Tibial nerve (tissue), 4 donors: ENCODE measurements at regions not wholly inside any gene's neighbourhood (a gene's known extent, or its start where the extent isn't known, plus 50 kb on each side); places are given as distances from the start of the nearest gene placed in this dataset.

Experiments used
- DNase-seq, 2 donors: peaks; one replicate each; pipeline ENCODE4 v3.0.0-alpha.2; 2019; ENCODE audit warnings: low spot score in 2 of 2
- H3K27ac ChIP-seq, 4 donors: fragments of 200-600 bp; sonication (generic) in 3 of 4; one replicate each; pipeline ENCODE4 v1.5.1; 2017 to 2019; ENCODE audit warnings: mild to moderate bottlenecking in 1 of 4
- H3K27me3 ChIP-seq, 2 donors: fragments of 200-600 bp; sonication (generic) in 1 of 2; one replicate each; pipeline versions ENCODE4 v1.5.1 to v1.6.0; 2017 to 2019
- H3K36me3 ChIP-seq, 3 donors: fragments of 200-600 bp; sonication (generic); one replicate each; pipeline ENCODE4 v1.5.1; 2018 to 2019
- H3K4me1 ChIP-seq, 4 donors: fragments of 200-600 bp; sonication (generic) in 3 of 4; one replicate each; pipeline ENCODE4 v1.5.1; 2017 to 2019
- H3K4me3 ChIP-seq, 4 donors: fragments of 200-600 bp; sonication (generic) in 3 of 4; one replicate each; pipeline ENCODE4 v1.5.1; 2017 to 2019; ENCODE audit warnings: mild to moderate bottlenecking in 1 of 4, moderate library complexity in 1 of 4
- H3K9me3 ChIP-seq, 4 donors: fragments of 200-600 bp; sonication (generic) in 3 of 4; one replicate each; pipeline ENCODE4 v1.5.1; 2017 to 2019
- EP300 ChIP-seq, 2 donors: sonication (generic); formaldehyde crosslinking; IDR thresholded peaks; one replicate each; pipeline ENCODE4 v1.6.1; 2017; ENCODE audit warnings: antibody characterized with exemption in 2 of 2, mild to moderate bottlenecking in 1 of 2
- POLR2A ChIP-seq, 2 donors: fragments of 450-650 bp; IDR thresholded peaks; one replicate each; pipeline ENCODE4 v1.6.1; 2017; ENCODE audit warnings: antibody characterized with exemption in 2 of 2, mild to moderate bottlenecking in 2 of 2, moderate library complexity in 2 of 2
- WGBS, 2 donors: methylation state at CpG; one replicate each; pipeline ENCODE4 v1.1.5; 2018; 5-methylcytosine and 5-hydroxymethylcytosine counted together
- TF ChIP-seq, protein P1 (sequence below), 5 experiments: fragments of 200-600 bp in 3 of 5; fragments of 450-650 bp in 2 of 5; sonication (generic) in 3 of 5; IDR thresholded peaks; one replicate each; pipeline ENCODE4 v1.5.1; 2016 to 2019; ENCODE audit warnings: antibody characterized with exemption in 5 of 5, mild to moderate bottlenecking in 3 of 5, moderate library complexity in 2 of 5

DNA sequence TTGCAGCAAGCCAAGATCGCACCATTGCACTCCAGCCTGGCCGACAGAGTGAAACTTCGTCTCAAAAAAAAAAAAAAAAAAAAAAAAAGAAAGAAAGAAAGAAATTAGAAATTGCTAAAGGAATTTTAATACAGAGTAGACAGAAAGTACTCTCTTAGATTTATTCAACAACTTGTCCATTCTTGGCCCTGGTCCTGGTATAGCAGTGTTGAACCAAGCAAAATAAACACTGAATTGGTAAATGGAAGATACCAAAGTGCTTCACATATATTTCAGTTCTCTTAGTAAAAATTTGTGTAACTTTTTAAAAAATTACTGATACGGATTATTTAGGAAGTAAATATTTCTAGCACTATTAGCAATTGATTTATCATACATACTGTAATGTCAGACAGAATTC, 165.9 kb upstream of the TLL1 start:
- Histone ChIP-seq H3K27ac (no peak overlapping the region), H3K4me3 (no peak overlapping the region), H3K36me3 (no peaks in the 10 kb centered on the region), H3K4me1 (peaks cover 0 to 6% (median 0%) of the 10 kb centered on the region in 4 donors), H3K9me3 (no peaks in the 10 kb centered on the region), H3K27me3 (no peaks in the 10 kb centered on the region)
- 76 to 85% methylated on average over 4 of the region's 4 CpGs for WGBS, 2 donors
- DNase-seq = no peak
- TF ChIP-seq, protein P1, sequence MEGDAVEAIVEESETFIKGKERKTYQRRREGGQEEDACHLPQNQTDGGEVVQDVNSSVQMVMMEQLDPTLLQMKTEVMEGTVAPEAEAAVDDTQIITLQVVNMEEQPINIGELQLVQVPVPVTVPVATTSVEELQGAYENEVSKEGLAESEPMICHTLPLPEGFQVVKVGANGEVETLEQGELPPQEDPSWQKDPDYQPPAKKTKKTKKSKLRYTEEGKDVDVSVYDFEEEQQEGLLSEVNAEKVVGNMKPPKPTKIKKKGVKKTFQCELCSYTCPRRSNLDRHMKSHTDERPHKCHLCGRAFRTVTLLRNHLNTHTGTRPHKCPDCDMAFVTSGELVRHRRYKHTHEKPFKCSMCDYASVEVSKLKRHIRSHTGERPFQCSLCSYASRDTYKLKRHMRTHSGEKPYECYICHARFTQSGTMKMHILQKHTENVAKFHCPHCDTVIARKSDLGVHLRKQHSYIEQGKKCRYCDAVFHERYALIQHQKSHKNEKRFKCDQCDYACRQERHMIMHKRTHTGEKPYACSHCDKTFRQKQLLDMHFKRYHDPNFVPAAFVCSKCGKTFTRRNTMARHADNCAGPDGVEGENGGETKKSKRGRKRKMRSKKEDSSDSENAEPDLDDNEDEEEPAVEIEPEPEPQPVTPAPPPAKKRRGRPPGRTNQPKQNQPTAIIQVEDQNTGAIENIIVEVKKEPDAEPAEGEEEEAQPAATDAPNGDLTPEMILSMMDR (IDR thresholded peaks at IDR 0.05) = no peak
- TF ChIP-seq POLR2A (IDR thresholded peaks at IDR 0.05) (no peak), EP300 (IDR thresholded peaks at IDR 0.05) (no peak)

DNA sequence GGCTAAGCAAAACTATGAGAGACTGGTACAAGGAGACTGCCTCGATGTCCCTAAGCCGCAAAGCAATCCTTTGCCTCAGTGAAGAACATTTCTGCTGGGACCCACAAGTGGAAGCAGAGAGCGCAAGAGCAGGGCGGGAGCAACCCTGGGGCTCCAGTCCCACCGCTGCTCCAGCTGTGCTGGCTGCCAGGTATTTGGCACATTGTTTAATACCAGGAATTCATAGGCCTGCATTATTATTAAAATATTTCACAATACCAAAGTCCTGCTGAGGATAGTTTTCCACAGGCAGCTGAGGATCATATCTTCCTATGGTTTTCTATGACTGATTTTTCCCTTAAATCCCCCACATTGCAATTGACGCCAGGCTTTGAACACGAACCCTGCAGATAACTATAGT, 163.5 kb upstream of the TLL1 start:
- 70 to 77% methylated on average over 7 of the region's 7 CpGs for WGBS, 2 donors
- no peak overlapping the region for H3K4me3 ChIP-seq
- peaks cover 0 to 6% (median 0%) of the 10 kb centered on the region in 4 donors for H3K4me1 ChIP-seq
- no peaks in the 10 kb centered on the region for H3K27me3 ChIP-seq
- H3K36me3 ChIP-seq = no peaks in the 10 kb centered on the region
- no peak overlapping the region for H3K27ac ChIP-seq
- no peaks in the 10 kb centered on the region for H3K9me3 ChIP-seq
- TF ChIP-seq, protein P1 (IDR thresholded peaks at IDR 0.05) = no peak
- TF ChIP-seq POLR2A (IDR thresholded peaks at IDR 0.05) (no peak), EP300 (IDR thresholded peaks at IDR 0.05) (no peak)
- DNase-seq = no peak

DNA sequence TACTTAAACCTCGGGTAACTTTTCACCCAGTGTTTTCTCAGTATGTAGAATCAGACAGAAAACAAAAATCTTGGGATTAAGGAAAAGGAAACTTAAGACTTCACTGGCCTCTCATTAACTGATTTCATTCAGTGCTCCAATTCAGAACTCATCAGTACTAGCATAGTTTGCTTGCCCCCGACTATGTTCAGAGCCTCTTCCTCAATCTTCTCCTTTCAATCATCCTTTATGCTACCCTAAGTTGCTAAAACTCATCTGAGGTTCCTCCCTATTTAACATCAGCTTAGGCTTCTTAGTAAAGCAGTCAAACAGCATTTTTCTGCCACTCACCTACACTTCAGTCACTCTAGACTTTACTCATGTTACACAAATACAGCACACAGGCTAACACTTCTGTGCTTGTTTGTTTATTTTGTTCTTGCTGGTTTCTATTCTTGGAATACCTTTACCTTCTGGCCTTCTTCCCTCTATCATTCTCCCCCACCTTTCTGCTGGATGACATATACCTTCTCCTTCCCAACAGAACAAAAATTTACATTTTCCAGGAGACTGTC, 163.0 kb upstream of the TLL1 start:
- Histone ChIP-seq H3K4me3 (no peak overlapping the region), H3K4me1 (peaks cover 0 to 6% (median 0%) of the 10 kb centered on the region in 4 donors), H3K36me3 (no peaks in the 10 kb centered on the region), H3K9me3 (no peaks in the 10 kb centered on the region), H3K27me3 (no peaks in the 10 kb centered on the region), H3K27ac (no peak overlapping the region)
- TF ChIP-seq POLR2A (IDR thresholded peaks at IDR 0.05) (no peak), EP300 (IDR thresholded peaks at IDR 0.05) (no peak)
- TF ChIP-seq, protein P1 (IDR thresholded peaks at IDR 0.05) = no peak
- DNase-seq = no peak
- WGBS, 2 donors = 47 to 48% methylated on average over 2 of the region's 2 CpGs

DNA sequence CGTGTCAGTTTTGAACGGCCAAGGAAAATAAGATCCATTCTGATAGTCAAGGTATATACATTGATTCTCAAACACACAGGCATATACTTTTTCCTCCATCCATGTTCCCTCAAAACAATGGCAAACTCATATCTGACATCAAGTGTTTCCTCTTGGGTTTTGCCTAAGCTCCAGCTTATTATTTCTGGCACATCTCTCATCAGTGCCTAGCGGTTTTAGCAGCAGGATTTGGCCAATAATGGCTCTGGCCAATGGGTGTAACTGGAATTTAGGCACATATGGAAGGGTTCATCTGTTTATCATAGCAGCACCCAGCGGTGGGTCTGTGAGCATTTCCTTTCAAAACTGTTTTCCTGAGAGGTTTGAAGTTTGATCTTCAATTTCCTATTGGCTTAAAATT, 161.6 kb upstream of the TLL1 start:
- 64 to 75% methylated on average over 4 of the region's 4 CpGs for WGBS, 2 donors
- no peak overlapping the region for H3K27ac ChIP-seq
- peaks cover 0 to 6% (median 0%) of the 10 kb centered on the region in 4 donors for H3K4me1 ChIP-seq
- DNase-seq = no peak
- no peak for TF ChIP-seq POLR2A (IDR thresholded peaks at IDR 0.05)
- no peak for TF ChIP-seq EP300 (IDR thresholded peaks at IDR 0.05)
- TF ChIP-seq, protein P1 (IDR thresholded peaks at IDR 0.05) = no peak
- no peaks in the 10 kb centered on the region for H3K27me3 ChIP-seq
- no peak overlapping the region for H3K4me3 ChIP-seq
- no peaks in the 10 kb centered on the region for H3K36me3 ChIP-seq
- peaks cover 0 to 3% (median 0%) of the 10 kb centered on the region in 4 donors for H3K9me3 ChIP-seq

DNA sequence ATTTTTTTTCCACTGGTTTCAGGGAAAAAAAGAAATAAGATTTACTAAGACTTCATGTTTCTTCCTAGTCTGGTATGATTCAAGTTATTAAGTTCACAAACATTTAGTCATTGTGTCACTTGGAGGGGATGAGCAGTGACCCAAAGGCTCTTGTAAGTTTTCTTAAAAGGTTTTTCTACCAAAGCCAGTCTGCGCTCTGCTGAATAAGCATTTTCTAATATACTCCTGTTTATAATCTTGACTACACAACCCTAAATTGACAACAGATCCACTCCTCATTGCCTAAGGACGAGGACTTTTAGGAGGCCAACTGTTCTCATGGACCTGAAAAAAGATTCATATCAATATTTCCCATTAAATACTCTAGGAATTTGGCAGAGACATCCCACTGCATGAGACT, 161.1 kb upstream of the TLL1 start:
- no peak overlapping the region for H3K4me3 ChIP-seq
- peaks cover 0 to 3% (median 0%) of the 10 kb centered on the region in 4 donors for H3K9me3 ChIP-seq
- H3K36me3 ChIP-seq = no peaks in the 10 kb centered on the region
- 81 to 84% methylated on average over 2 of the region's 2 CpGs for WGBS, 2 donors
- DNase-seq = no peak
- H3K27ac ChIP-seq = no peak overlapping the region
- H3K4me1 ChIP-seq = peaks cover 0 to 6% (median 0%) of the 10 kb centered on the region in 4 donors
- TF ChIP-seq, protein P1 (IDR thresholded peaks at IDR 0.05) = no peak
- TF ChIP-seq EP300 (IDR thresholded peaks at IDR 0.05) (no peak), POLR2A (IDR thresholded peaks at IDR 0.05) (no peak)
- H3K27me3 ChIP-seq = no peaks in the 10 kb centered on the region
